ENCODE measurements at regions not wholly inside any gene's neighbourhood (a gene's known extent, or its start where the extent isn't known, plus 50 kb on each side); places are given as distances from the start of the nearest gene placed in this dataset.

GRCh38 chr3:171949554-171949953 is 89.8 kb upstream of the FNDC3B start:
- H3K9me3 ChIP-seq (ENCODE audit: insufficient read depth in 2 of 2, low read depth in 1 of 2, low read length in 1 of 2) = no peaks in the 10 kb centered on the region
- CTCF ChIA-PET (ENCODE audit: partially characterized antibody) = no interaction called here

More at GRCh38 chr3:171949554-171949953, 89.8 kb upstream of the FNDC3B start:
- Histone ChIP-seq H3K79me2 (ENCODE audit: control insufficient read depth in 1 of 2, insufficient read depth in 2 of 2, low read length in 2 of 2) (no peaks in the 10 kb centered on the region), H4K91ac (replicated peaks; ENCODE audit: insufficient read length, low read length) (no peak overlapping the region), H3K27me3 (replicated peaks in 1 of 4; ENCODE audit: control insufficient read depth in 3 of 4, extremely low read depth in 1 of 4, insufficient read depth in 3 of 4, low read length in 3 of 4) (no peaks in the 10 kb centered on the region), H3K9ac (replicated peaks in 1 of 4; ENCODE audit: extremely low read depth in 1 of 4, low read depth in 3 of 4, low read length in 3 of 4) (no peak overlapping the region), H3K14ac (ENCODE audit: insufficient read length) (no peak overlapping the region), H3K4me2 (ENCODE audit: insufficient read depth in 1 of 2, low read depth in 2 of 2, low read length in 2 of 2) (no peak overlapping the region), H2BK5ac (ENCODE audit: low read depth, low read length) (no peak overlapping the region), H3K27ac (ENCODE audit: low read depth, low read length) (no peak overlapping the region), H3K4me1 (replicated peaks in 1 of 4; ENCODE audit: control insufficient read depth in 3 of 4, insufficient read depth in 4 of 4, low read length in 3 of 4) (no peaks in the 10 kb centered on the region; a peak in 1 of 7 replicates), H2BK15ac (ENCODE audit: low read length) (no peak overlapping the region), H3K4me3 (ENCODE audit: extremely low read depth in 1 of 4, insufficient read depth in 2 of 4, low read depth in 3 of 4, low read length in 4 of 4) (no peak overlapping the region), H3K56ac (replicated peaks; ENCODE audit: insufficient read length, low read depth, low read length) (no peak overlapping the region), H4K8ac (ENCODE audit: extremely low read depth, insufficient read depth, low read length) (no peak overlapping the region), H3K36me3 (ENCODE audit: control insufficient read depth in 2 of 4, insufficient read depth in 4 of 4, low read length in 3 of 4) (no peaks in the 10 kb centered on the region), H2BK20ac (ENCODE audit: low read length) (no peak overlapping the region), H4K20me1 (replicated peaks in 1 of 2; ENCODE audit: control insufficient read depth in 1 of 2, insufficient read depth in 2 of 2, low read length in 2 of 2) (no peaks in the 10 kb centered on the region), H3K4ac (replicated peaks; ENCODE audit: insufficient read length, low read depth, low read length) (no peak overlapping the region), H3K79me1 (ENCODE audit: low read depth, low read length) (no peaks in the 10 kb centered on the region), H3K23me2 (ENCODE audit: low read depth, low read length) (no peaks in the 10 kb centered on the region), H2AK5ac (ENCODE audit: low read depth, low read length) (no peak overlapping the region), H4K5ac (ENCODE audit: insufficient read length, low read depth, low read length) (no peak overlapping the region), H3K23ac (ENCODE audit: insufficient read length) (no peak overlapping the region), H2AFZ (ENCODE audit: low read length) (no peak overlapping the region), H2BK12ac (ENCODE audit: low read depth, low read length) (no peak overlapping the region), H2BK120ac (replicated peaks; ENCODE audit: low read depth, low read length) (no peak overlapping the region), H3K18ac (ENCODE audit: extremely low read depth, low read length) (no peak overlapping the region)
- POLR2A ChIA-PET (ENCODE audit: partially characterized antibody) = no interaction called here
- 95% methylated on average over 1 of the region's 1 CpG; no CpG with 5 or more reads in 1 of the 2 experiments for WGBS, 2 experiments (ENCODE audit: extremely low coverage in 1 of 2, insufficient coverage in 1 of 2, insufficient read length in 1 of 2, insufficient replicate concordance in 2 of 2, low coverage in 1 of 2, low lambda C conversion rate in 2 of 2, missing lambda C conversion rate in 1 of 2)
- no peak for FAIRE-seq
- no peak for DNase-seq (ENCODE audit: low read depth in 1 of 2, low spot score in 2 of 2)
- no peak for TF ChIP-seq TAF7 (optimal IDR thresholded peaks at IDR 0.05; ENCODE audit: borderline replicate concordance, low read depth, low read length)
- TF ChIP-seq MAX (IDR thresholded peaks at IDR 0.05) = no peak
- no peak for TF ChIP-seq CEBPB (IDR thresholded peaks at IDR 0.05; ENCODE audit: low read depth, low read length)
- TF ChIP-seq KDM1A (IDR thresholded peaks at IDR 0.05; ENCODE audit: borderline replicate concordance, low read length) = no peak
- TF ChIP-seq KDM5A (IDR thresholded peaks at IDR 0.05; ENCODE audit: low read length) = no peak
- no peak for TF ChIP-seq FOSL1 (IDR thresholded peaks at IDR 0.05; ENCODE audit: insufficient read depth, low read depth, low read length)
- no peak for TF ChIP-seq CTBP2 (IDR thresholded peaks at IDR 0.05; ENCODE audit: borderline replicate concordance, insufficient read depth, insufficient read length, low read length)
- no peak for TF ChIP-seq TCF12 (IDR thresholded peaks at IDR 0.05; ENCODE audit: low read depth, low read length)
- TF ChIP-seq CBX8 (IDR thresholded peaks at IDR 0.05; ENCODE audit: borderline replicate concordance, low read depth, low read length) = no peak

Data from H1 (cell line).